ENCODE measurements at regions not wholly inside any gene's neighbourhood (a gene's known extent, or its start where the extent isn't known, plus 50 kb on each side); places are given as distances from the start of the nearest gene placed in this dataset.

DNA sequence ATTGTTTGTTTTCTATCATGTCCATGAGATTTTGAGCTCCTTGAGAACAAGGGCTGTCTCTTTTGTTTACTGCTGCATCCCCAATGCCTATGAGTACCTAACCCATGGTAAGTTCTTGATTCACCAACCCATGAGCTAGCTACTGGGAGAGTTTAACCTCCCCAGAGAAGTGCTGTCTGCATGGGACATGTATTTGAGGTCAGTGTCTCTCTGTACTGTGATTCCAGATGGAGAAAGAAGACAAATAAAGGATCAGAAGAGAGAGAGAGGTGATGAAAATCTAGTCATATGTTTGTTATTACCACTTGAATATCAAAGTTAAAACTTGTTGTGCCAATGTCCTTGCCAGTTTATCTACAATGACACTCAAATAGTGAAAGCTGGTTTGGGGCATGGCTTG lies 421.8 kb downstream of the BCAT1 start:
- TF ChIP-seq, protein P1, sequence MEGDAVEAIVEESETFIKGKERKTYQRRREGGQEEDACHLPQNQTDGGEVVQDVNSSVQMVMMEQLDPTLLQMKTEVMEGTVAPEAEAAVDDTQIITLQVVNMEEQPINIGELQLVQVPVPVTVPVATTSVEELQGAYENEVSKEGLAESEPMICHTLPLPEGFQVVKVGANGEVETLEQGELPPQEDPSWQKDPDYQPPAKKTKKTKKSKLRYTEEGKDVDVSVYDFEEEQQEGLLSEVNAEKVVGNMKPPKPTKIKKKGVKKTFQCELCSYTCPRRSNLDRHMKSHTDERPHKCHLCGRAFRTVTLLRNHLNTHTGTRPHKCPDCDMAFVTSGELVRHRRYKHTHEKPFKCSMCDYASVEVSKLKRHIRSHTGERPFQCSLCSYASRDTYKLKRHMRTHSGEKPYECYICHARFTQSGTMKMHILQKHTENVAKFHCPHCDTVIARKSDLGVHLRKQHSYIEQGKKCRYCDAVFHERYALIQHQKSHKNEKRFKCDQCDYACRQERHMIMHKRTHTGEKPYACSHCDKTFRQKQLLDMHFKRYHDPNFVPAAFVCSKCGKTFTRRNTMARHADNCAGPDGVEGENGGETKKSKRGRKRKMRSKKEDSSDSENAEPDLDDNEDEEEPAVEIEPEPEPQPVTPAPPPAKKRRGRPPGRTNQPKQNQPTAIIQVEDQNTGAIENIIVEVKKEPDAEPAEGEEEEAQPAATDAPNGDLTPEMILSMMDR (IDR thresholded peaks at IDR 0.05): no peak
- TF ChIP-seq POLR2AphosphoS5 (IDR thresholded peaks at IDR 0.05; ENCODE audit: low read depth, low read length) (no peak), TCF7L2 (IDR thresholded peaks at IDR 0.05; ENCODE audit: low read depth, low read length) (no peak), SIN3A (IDR thresholded peaks at IDR 0.05; ENCODE audit: borderline replicate concordance, insufficient read depth, low read depth, low read length) (no peak)
- TF ChIP-seq, protein P2, sequence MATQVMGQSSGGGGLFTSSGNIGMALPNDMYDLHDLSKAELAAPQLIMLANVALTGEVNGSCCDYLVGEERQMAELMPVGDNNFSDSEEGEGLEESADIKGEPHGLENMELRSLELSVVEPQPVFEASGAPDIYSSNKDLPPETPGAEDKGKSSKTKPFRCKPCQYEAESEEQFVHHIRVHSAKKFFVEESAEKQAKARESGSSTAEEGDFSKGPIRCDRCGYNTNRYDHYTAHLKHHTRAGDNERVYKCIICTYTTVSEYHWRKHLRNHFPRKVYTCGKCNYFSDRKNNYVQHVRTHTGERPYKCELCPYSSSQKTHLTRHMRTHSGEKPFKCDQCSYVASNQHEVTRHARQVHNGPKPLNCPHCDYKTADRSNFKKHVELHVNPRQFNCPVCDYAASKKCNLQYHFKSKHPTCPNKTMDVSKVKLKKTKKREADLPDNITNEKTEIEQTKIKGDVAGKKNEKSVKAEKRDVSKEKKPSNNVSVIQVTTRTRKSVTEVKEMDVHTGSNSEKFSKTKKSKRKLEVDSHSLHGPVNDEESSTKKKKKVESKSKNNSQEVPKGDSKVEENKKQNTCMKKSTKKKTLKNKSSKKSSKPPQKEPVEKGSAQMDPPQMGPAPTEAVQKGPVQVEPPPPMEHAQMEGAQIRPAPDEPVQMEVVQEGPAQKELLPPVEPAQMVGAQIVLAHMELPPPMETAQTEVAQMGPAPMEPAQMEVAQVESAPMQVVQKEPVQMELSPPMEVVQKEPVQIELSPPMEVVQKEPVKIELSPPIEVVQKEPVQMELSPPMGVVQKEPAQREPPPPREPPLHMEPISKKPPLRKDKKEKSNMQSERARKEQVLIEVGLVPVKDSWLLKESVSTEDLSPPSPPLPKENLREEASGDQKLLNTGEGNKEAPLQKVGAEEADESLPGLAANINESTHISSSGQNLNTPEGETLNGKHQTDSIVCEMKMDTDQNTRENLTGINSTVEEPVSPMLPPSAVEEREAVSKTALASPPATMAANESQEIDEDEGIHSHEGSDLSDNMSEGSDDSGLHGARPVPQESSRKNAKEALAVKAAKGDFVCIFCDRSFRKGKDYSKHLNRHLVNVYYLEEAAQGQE (IDR thresholded peaks at IDR 0.05; ENCODE audit: insufficient read depth in 1 of 2, low read depth in 2 of 2, low read length in 1 of 2): no peak
- BruUV-seq (replicated peaks): no TSS peak
- Histone ChIP-seq H3K27me3 (ENCODE audit: control insufficient read depth, insufficient read depth, low read length) (no peaks in the 10 kb centered on the region), H3K4me3 (ENCODE audit: low read depth in 2 of 2, low read length in 2 of 2) (no peak overlapping the region), H3K27ac (ENCODE audit: low read length) (no peak overlapping the region), H3K36me3 (ENCODE audit: control insufficient read depth, insufficient read depth, low read length) (no peaks in the 10 kb centered on the region), H3K4me1 (ENCODE audit: control insufficient read depth, insufficient read depth, low read length) (no peaks in the 10 kb centered on the region), H3K9me3 (ENCODE audit: control insufficient read depth, insufficient read depth, low read depth, low read length) (no peaks in the 10 kb centered on the region)
- in situ Hi-C loops (cut with HindIII; ENCODE audit: low pct_unique_long_range_greater_than_20kb, low sequenced_read_pairs): no loop called here
- DNase-seq (ENCODE audit: low read depth, low spot score) (no peak), ATAC-seq (no peak)
- ChIA-PET POLR2A (no interaction called here), CTCF (no interaction called here)
- intact Hi-C loops (cut with micrococcal nuclease; ENCODE audit: unreplicated experiment): no loop called here

DNA sequence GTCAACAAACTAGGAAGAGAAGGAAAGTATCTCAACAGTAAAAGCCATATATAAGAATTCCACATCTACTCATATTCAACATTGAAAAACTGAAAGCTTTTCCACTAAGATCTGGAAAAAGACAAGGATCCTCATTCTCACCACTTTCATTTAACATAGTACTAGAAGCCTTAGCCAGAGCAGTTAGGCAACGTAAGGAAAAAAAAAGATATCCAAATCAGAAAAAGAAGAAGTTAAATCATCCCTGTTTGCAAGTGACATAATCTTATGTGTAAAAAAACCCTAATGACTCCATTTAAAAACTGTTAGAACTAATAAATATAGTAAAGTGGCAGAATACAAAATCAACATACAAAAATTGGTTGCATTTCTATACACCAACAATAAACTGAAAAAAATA lies 426.2 kb downstream of the BCAT1 start:
- in situ Hi-C loops (cut with HindIII; ENCODE audit: low pct_unique_long_range_greater_than_20kb, low sequenced_read_pairs): no loop called here
- BruUV-seq (replicated peaks): no TSS peak
- intact Hi-C loops (cut with micrococcal nuclease; ENCODE audit: unreplicated experiment): loop anchor here (2.0 kb wide), 1 partner anchor 58 kb away; no protein-coding TSS in a partner anchor
- POLR2A ChIA-PET: no interaction called here
- no peaks in the 10 kb centered on the region for H3K4me1 ChIP-seq (ENCODE audit: control insufficient read depth, insufficient read depth, low read length)
- H3K27ac ChIP-seq (ENCODE audit: low read length): no peak overlapping the region
- no peaks in the 10 kb centered on the region for H3K27me3 ChIP-seq (ENCODE audit: control insufficient read depth, insufficient read depth, low read length)
- CTCF ChIA-PET: no interaction called here
- H3K36me3 ChIP-seq (ENCODE audit: control insufficient read depth, insufficient read depth, low read length): no peaks in the 10 kb centered on the region
- H3K4me3 ChIP-seq (ENCODE audit: low read depth in 2 of 2, low read length in 2 of 2): no peak overlapping the region
- TF ChIP-seq TCF7L2 (IDR thresholded peaks at IDR 0.05; ENCODE audit: low read depth, low read length) (no peak), SIN3A (IDR thresholded peaks at IDR 0.05; ENCODE audit: borderline replicate concordance, insufficient read depth, low read depth, low read length) (no peak)
- DNase-seq (ENCODE audit: low read depth, low spot score): no peak
- H3K9me3 ChIP-seq (ENCODE audit: control insufficient read depth, insufficient read depth, low read depth, low read length): peaks cover 12% of the 10 kb centered on the region; the same call in 1 of the 2 replicates
- ATAC-seq: no peak

DNA sequence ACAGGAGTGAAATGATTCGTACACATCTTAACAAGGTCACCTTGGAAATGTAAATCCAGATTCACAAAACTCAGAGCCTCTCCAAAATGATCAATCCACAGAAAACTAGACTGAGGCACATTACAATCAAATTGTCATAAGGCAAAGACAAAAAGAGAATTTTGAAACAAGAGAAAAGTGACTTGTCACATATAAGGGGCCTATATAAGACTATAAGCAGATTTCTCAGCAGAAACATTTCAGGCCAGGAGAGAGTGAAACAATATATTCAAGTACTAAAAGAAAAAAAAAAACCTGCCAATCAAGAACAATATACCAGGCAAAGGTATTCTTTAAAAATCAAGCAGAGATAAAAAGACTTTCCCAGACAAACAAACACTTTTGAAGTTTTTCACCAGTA lies 429.1 kb downstream of the BCAT1 start:
- Histone ChIP-seq H3K36me3 (ENCODE audit: control insufficient read depth, insufficient read depth, low read length) (no peaks in the 10 kb centered on the region), H3K9me3 (ENCODE audit: control insufficient read depth, insufficient read depth, low read depth, low read length) (peaks cover 12% of the 10 kb centered on the region; the same call in 1 of the 2 replicates), H3K4me1 (ENCODE audit: control insufficient read depth, insufficient read depth, low read length) (no peaks in the 10 kb centered on the region), H3K27me3 (ENCODE audit: control insufficient read depth, insufficient read depth, low read length) (no peaks in the 10 kb centered on the region), H3K27ac (ENCODE audit: low read length) (no peak overlapping the region), H3K4me3 (ENCODE audit: low read depth in 2 of 2, low read length in 2 of 2) (no peak overlapping the region)
- no TSS peak for BruUV-seq (replicated peaks)
- CTCF ChIA-PET: no interaction called here
- intact Hi-C loops (cut with micrococcal nuclease; ENCODE audit: unreplicated experiment) (no loop called here), in situ Hi-C loops (cut with HindIII; ENCODE audit: low pct_unique_long_range_greater_than_20kb, low sequenced_read_pairs) (no loop called here)
- ATAC-seq (no peak), DNase-seq (ENCODE audit: low read depth, low spot score) (no peak)
- no peak for TF ChIP-seq TCF7L2 (IDR thresholded peaks at IDR 0.05; ENCODE audit: low read depth, low read length)
- TF ChIP-seq, protein P1 (IDR thresholded peaks at IDR 0.05): no peak
- TF ChIP-seq SIN3A (IDR thresholded peaks at IDR 0.05; ENCODE audit: borderline replicate concordance, insufficient read depth, low read depth, low read length): no peak
- TF ChIP-seq POLR2AphosphoS5 (IDR thresholded peaks at IDR 0.05; ENCODE audit: low read depth, low read length): no peak
- TF ChIP-seq, protein P2 (IDR thresholded peaks at IDR 0.05; ENCODE audit: insufficient read depth in 1 of 2, low read depth in 2 of 2, low read length in 1 of 2): no peak
- POLR2A ChIA-PET: no interaction called here

All from Panc1 (cell line).